Activated naive CD4-positive, alpha-beta T cell treated with anti-CD3 and anti-CD28 coated beads, Interleukin-2, amount 50 U/mL, for 24 hours (primary cell): ENCODE measurements at regions not wholly inside any gene's neighbourhood (a gene's known extent, or its start where the extent isn't known, plus 50 kb on each side); places are given as distances from the start of the nearest gene placed in this dataset.

ENCODE experiments used
- H3K27ac Mint-ChIP-seq: one replicate; pipeline ENCODE4 v1.8.0; 2021; ENCODE audit warnings: mild to moderate bottlenecking, mixed read lengths
- H3K27me3 Mint-ChIP-seq: one replicate; pipeline ENCODE4 v1.8.0; 2021; ENCODE audit warnings: mixed read lengths
- H3K36me3 Mint-ChIP-seq: one replicate; pipeline ENCODE4 v1.8.0; 2021; ENCODE audit warnings: mixed read lengths
- H3K4me1 Mint-ChIP-seq: one replicate; pipeline ENCODE4 v1.8.0; 2021; ENCODE audit warnings: mixed read lengths
- H3K4me3 Mint-ChIP-seq: one replicate; pipeline ENCODE4 v1.8.0; 2021; ENCODE audit warnings: mild to moderate bottlenecking, mixed read lengths
- H3K9me3 Mint-ChIP-seq: one replicate; pipeline ENCODE4 v1.8.0; 2021; ENCODE audit warnings: mixed read lengths

DNA sequence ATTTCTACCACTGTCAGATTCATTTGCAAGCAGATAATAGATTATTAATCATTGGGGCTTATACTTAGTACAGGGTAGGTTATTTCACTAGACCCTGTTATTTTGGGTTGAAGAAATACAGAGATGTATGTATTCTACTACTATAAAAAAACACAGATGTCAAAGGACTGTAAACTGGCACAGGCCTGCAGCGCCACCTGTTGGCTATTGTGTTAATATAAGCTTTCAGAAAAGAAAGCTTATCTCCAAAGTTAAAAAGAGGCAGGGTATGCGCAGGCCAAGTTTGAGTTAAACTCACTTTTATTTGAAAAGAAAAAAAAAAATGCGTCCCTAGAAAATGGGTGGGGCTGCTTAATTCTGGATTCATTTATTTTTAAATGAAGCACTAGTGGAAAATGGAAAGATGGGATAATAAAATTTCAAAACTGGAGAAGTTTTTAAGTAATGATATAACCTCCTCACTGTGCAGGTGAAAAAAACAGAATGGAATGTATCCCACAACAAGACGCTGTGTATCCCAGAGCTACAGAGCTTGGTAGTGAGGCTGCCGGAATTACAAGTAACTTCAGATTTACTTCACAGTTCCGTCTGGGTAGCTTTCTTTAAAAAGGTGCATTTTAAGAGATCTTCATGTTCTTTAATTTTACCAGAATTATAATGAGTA, 407.2 kb upstream of the TGFBR2 start:
- peaks cover 4% of the 10 kb centered on the region for H3K4me1 Mint-ChIP-seq
- H3K27me3 Mint-ChIP-seq, result no peaks in the 10 kb centered on the region
- no peak overlapping the region for H3K4me3 Mint-ChIP-seq
- no peak overlapping the region for H3K27ac Mint-ChIP-seq
- H3K9me3 Mint-ChIP-seq, result no peaks in the 10 kb centered on the region
- H3K36me3 Mint-ChIP-seq, result no peaks in the 10 kb centered on the region

DNA sequence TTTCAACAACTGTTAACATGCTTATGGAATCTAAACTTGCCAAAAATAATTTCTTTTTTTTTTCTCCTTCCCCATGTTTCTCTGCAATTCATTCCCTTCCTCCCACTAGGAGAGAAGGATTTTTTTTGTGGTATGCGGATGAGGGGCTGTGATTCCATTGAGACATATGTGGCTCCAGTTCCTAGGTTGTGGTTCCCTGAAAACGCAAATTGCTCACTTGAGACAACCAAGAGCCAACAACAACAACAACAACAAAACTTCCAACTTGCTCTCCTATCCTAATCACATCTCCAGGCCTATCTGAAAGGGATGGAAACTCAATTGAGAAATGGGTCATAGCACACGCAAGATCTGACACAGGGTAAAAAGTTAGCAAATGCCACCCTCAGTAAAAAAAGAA, 406.5 kb upstream of the TGFBR2 start:
- no peak overlapping the region for H3K4me3 Mint-ChIP-seq
- no peaks in the 10 kb centered on the region for H3K36me3 Mint-ChIP-seq
- peaks cover 4% of the 10 kb centered on the region for H3K4me1 Mint-ChIP-seq
- no peak overlapping the region for H3K27ac Mint-ChIP-seq
- no peaks in the 10 kb centered on the region for H3K27me3 Mint-ChIP-seq
- no peaks in the 10 kb centered on the region for H3K9me3 Mint-ChIP-seq

DNA sequence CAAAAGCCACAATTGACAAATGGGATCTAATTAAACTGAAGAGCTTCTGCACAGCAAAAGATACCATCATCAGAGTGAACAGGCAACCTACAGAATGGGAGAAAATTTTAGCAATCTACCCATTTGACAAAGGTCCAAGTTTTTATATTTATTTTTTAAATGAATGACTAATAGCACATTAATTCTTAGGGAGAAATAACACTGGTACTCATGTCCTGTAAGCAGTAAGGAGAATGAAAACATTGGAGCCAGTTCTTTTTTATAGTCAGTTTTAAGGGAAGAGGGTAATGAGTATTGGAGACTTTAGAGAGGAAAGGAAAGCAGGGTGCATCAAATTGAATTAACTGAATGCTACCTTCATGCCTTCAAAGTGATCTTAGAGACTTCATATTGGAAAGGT, 404.7 kb upstream of the TGFBR2 start:
- Mint-ChIP-seq H3K4me1 (peaks cover 16% of the 10 kb centered on the region), H3K27me3 (no peaks in the 10 kb centered on the region), H3K36me3 (no peaks in the 10 kb centered on the region), H3K4me3 (no peak overlapping the region), H3K9me3 (no peaks in the 10 kb centered on the region), H3K27ac (no peak overlapping the region)

DNA sequence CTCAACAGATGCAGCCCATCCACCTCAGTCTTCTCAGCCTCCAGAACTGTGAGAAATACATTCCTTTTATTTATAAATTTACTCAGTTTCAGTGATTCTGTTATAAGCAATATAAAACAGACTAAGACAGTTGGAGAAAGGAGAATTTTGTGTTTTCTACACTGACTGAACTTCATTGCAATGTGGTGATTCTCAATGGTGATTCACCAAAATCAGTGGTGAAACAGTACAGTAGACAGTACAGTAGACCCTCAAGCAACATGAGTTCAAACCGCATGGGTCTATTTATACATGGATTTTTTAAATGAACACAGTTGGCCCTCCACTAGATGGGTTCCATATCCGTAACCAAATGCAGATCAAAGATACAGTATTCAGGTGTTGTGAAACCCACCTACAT, 403.1 kb upstream of the TGFBR2 start:
- no peaks in the 10 kb centered on the region for H3K27me3 Mint-ChIP-seq
- H3K4me3 Mint-ChIP-seq, result no peak overlapping the region
- no peaks in the 10 kb centered on the region for H3K9me3 Mint-ChIP-seq
- H3K27ac Mint-ChIP-seq, result no peak overlapping the region
- H3K4me1 Mint-ChIP-seq, result peaks cover 26% of the 10 kb centered on the region
- H3K36me3 Mint-ChIP-seq, result no peaks in the 10 kb centered on the region

DNA sequence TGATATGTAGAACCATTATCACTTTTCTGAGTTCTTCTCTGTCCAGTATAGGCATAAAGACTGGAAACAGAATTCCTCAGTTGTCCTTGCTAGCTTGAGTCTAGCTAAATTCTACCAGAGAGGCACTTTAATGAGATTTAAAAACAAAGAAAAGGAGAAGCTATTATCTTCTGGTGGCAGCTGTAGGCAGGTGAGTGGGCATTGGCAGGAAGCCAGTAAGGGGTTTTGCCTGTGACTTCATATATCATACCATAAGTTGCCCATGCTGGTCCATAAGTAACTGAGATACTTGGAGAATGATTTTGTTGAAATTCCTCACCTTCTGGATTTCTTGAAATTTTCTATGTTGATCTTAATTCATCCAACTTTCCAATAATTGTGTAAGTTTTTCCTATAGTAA, 402.3 kb upstream of the TGFBR2 start:
- no peak overlapping the region for H3K27ac Mint-ChIP-seq
- no peaks in the 10 kb centered on the region for H3K36me3 Mint-ChIP-seq
- peaks cover 25% of the 10 kb centered on the region for H3K4me1 Mint-ChIP-seq
- H3K27me3 Mint-ChIP-seq, result no peaks in the 10 kb centered on the region
- no peaks in the 10 kb centered on the region for H3K9me3 Mint-ChIP-seq
- no peak overlapping the region for H3K4me3 Mint-ChIP-seq

DNA sequence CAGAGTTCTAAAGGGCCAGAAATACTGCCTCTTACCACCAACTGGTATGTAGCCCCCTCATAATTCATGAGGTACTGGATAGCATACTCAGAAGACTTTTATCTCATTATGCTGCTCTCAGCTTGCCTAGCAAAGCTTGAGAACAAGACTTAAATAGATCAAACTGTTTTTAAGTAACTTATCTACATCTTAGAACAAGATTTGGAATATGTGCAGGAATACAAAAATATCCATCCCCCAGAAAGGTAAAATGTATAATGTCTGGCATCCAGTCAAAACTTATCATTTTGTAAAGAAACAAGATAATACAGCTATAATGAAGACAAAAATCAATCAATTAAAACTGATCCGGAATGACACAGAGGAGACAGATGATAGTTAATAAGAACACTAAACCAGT, 400.4 kb upstream of the TGFBR2 start:
- Mint-ChIP-seq H3K9me3 (no peaks in the 10 kb centered on the region), H3K27me3 (no peaks in the 10 kb centered on the region), H3K36me3 (no peaks in the 10 kb centered on the region), H3K4me3 (no peak overlapping the region), H3K27ac (no peak overlapping the region), H3K4me1 (peaks cover 30% of the 10 kb centered on the region)

DNA sequence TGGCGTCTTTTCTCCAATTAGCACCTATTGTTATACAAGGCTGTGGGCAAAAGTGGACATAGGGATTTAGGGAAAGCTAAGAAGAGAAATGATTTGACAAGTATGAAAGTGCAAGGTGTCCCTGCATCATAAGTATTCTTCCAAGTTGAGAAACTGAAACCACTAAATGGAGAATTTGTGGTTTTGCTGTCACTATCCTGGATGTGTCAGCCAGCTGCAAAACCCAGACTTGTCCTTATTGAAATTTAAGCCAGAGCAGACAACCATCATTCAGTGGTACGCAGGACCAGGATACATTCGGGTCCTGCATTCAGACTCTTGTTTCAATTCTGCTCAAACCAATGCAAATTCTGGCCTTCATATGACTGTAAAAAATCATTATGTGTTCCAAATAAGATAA, 384.8 kb upstream of the TGFBR2 start:
- Mint-ChIP-seq H3K36me3 (peaks cover 4% of the 10 kb centered on the region), H3K4me1 (peaks cover 14% of the 10 kb centered on the region), H3K27ac (no peak overlapping the region), H3K9me3 (peaks cover 5% of the 10 kb centered on the region), H3K27me3 (no peaks in the 10 kb centered on the region), H3K4me3 (no peak overlapping the region)

DNA sequence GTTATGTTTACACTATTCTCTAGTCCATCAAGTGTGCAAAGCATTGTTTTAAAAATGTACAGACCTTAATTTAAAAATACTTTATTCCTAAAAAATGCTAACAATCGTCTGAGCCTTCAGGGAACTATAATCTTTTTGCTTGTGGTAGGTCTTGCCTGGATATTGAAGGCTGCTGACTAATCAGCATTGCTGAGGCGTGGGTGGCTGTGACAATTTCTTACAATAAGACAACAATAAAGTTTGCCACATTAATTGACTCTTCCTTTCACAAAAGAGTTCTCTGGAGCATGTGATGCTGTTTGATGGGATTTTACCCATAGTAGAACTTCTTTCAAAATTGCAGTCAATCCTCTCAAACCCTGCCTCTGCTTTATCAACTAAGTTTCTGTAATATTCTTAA, 384.0 kb upstream of the TGFBR2 start:
- peaks cover 18% of the 10 kb centered on the region for H3K4me1 Mint-ChIP-seq
- H3K27ac Mint-ChIP-seq, result no peak overlapping the region
- H3K27me3 Mint-ChIP-seq, result no peaks in the 10 kb centered on the region
- H3K4me3 Mint-ChIP-seq, result no peak overlapping the region
- H3K9me3 Mint-ChIP-seq, result peaks cover 4% of the 10 kb centered on the region
- H3K36me3 Mint-ChIP-seq, result peaks cover 4% of the 10 kb centered on the region

DNA sequence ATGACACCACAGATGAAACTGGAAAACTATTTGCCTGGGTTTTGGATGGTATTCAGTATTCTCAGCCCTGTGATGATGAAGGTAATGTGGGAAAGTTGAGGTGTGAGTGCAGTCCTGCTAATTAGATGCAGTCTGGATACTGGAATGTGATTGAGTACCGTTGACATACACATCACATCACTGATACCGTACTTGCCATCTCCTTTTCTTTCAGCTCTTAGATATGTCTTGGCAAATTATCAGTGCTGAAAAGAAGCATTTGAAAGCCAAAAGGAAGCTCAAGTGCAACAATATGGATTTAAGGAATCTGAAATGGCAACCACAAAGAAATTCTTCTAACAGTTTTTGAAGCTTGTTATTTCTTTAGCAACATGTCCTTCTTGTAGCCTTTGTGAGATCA, 381.4 kb upstream of the TGFBR2 start:
- H3K27me3 Mint-ChIP-seq, result no peaks in the 10 kb centered on the region
- H3K4me3 Mint-ChIP-seq, result no peak overlapping the region
- H3K4me1 Mint-ChIP-seq, result peaks cover 26% of the 10 kb centered on the region
- H3K27ac Mint-ChIP-seq, result no peak overlapping the region
- H3K36me3 Mint-ChIP-seq, result peaks cover 2% of the 10 kb centered on the region
- H3K9me3 Mint-ChIP-seq, result no peaks in the 10 kb centered on the region

DNA sequence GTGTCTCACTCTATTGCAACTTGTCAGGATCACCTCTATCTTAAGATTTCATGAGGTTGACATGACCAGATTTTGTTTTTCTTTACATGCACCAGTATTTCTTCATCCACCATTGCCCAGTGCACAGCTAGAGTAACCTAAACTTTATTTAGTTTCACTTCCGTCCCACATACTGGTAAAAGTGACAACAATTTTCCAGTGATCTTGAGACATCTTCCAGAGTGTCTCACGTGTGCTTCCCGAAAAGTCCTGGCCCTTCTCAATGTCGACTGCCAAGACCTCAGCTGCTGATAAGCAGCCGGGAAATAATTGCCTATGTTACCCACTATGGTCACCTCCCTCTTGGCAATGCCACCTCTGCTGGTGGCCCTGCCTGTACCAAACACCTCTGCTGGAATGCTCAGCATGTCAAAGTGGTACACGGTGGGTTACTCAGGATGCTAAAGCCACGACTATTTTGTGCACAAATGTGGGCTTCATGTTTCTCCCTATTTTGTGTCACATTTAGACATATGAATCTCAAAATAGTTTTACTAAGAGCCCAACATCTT, 379.7 kb upstream of the TGFBR2 start:
- Mint-ChIP-seq H3K9me3 (no peaks in the 10 kb centered on the region), H3K36me3 (peaks cover 2% of the 10 kb centered on the region), H3K27me3 (no peaks in the 10 kb centered on the region), H3K27ac (no peak overlapping the region), H3K4me1 (peaks cover 19% of the 10 kb centered on the region), H3K4me3 (no peak overlapping the region)

DNA sequence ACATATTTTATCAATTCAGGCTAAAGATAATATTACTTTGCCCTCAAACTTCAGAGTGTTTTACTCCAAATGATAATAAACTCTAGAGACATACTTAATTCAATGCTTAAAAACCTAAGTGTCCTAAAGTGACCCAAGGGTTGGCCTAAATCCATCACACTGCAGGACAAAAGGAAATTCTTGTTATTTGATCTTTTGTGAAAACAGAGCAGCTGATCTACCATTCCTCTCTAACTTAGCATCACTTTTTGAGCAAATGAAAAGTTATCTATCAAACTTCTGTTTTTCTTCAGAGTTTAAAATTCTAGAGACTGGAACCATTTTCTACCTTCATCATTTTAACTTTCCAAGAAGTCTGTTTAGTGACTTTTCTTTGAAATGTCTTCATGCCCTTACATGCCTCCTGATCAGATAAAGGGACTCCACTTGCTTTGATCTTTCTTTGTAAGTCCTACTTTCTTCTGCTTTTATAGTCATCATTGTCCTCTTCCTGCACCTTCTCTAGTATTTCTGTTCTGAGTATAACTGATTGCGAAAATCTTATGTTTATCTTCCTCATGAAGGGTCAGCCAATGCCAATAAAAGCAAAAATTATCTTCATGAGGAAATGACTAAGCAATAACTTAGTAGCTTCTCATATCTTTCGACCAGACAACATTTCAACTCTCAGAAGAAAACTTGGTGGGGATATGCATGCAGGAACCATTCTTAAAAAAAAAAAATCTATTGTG, 378.7 kb upstream of the TGFBR2 start:
- Mint-ChIP-seq H3K27me3 (no peaks in the 10 kb centered on the region), H3K4me1 (peaks cover 16% of the 10 kb centered on the region), H3K36me3 (peaks cover 2% of the 10 kb centered on the region), H3K27ac (peak overlapping the region; percentile 33), H3K4me3 (peak overlapping the region; percentile 19), H3K9me3 (no peaks in the 10 kb centered on the region)

DNA sequence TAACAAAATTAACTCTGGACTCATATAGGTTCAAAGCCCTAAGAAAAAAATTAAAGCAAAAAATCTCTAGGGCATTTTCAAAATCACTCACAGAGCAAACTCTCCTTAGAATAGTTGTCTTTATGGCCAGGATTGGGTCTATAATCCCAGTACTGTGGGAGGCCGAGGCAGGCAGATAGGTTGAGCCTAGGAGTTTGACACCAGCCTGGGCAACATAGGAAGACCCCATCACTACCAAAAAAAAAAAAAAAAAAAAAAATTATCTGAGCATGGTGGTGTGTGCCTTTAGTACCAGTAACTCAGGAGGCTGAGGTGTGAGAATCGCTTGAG, 378.1 kb upstream of the TGFBR2 start:
- no peaks in the 10 kb centered on the region for H3K9me3 Mint-ChIP-seq
- no peaks in the 10 kb centered on the region for H3K36me3 Mint-ChIP-seq
- H3K4me3 Mint-ChIP-seq, result no peak overlapping the region
- peaks cover 12% of the 10 kb centered on the region for H3K4me1 Mint-ChIP-seq
- H3K27ac Mint-ChIP-seq, result no peak overlapping the region
- H3K27me3 Mint-ChIP-seq, result no peaks in the 10 kb centered on the region

DNA sequence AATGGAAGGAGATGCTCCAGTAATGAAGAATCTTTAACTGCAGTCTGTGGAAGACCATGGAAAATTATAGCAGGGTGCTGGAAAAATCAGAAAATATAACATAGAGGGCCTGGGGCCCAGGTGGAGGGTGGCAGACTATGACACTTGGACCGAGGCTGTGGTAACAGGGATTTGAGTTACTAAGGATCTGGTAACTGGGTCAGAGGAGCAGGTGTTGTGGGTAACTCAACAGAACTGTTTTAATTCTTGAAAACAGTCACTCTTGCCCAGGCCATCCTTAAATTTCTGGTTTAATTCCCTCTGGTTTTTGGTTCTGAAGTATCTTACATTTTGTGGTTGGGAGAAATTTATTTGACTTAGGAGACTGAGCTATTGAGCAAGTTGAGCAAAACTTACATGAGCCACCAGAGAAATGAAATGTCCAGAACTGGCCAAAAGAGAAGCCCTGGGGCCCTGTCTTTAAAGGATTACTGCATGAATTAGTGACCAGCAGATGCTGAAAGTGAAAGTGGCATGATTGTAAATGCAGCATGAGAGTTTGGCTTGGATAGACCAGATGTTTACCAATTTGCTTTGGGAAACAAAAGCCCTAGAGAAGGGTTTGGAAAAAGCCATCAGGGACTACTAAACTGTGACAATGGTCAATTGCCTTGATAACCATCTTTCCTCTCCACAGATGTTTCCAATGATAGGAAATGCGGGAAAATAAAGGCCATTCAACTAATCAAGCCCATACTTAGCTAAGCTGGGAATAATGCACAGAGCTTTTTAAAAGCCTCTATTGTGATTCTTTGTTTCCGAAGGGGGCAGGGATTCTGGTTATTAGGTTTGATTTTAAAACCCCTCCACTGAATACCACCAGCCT, 374.9 kb upstream of the TGFBR2 start:
- H3K27ac Mint-ChIP-seq, result no peak overlapping the region
- H3K36me3 Mint-ChIP-seq, result no peaks in the 10 kb centered on the region
- no peaks in the 10 kb centered on the region for H3K27me3 Mint-ChIP-seq
- peaks cover 12% of the 10 kb centered on the region for H3K4me1 Mint-ChIP-seq
- no peak overlapping the region for H3K4me3 Mint-ChIP-seq
- no peaks in the 10 kb centered on the region for H3K9me3 Mint-ChIP-seq

DNA sequence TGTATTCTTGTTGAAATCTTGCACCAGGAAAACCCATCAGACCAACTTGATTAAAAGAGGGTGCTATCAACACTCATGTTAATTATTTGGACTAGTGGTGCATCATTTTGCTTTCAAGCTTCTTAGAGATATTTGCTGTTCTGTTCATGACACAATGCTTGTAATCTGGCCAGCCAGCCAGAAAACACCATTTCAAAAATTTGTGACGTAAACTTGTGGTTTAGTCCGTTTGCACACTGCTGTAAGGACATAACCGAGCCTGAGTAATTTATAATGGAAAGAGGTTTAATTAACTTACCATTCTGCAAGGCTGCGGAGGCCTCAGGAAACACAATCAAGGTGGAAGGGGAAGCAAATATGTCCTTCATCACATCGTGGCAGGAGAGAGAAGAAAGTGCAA, 374.3 kb upstream of the TGFBR2 start:
- H3K27me3 Mint-ChIP-seq, result no peaks in the 10 kb centered on the region
- H3K4me1 Mint-ChIP-seq, result peaks cover 11% of the 10 kb centered on the region
- H3K4me3 Mint-ChIP-seq, result no peak overlapping the region
- H3K9me3 Mint-ChIP-seq, result no peaks in the 10 kb centered on the region
- H3K27ac Mint-ChIP-seq, result no peak overlapping the region
- H3K36me3 Mint-ChIP-seq, result no peaks in the 10 kb centered on the region

DNA sequence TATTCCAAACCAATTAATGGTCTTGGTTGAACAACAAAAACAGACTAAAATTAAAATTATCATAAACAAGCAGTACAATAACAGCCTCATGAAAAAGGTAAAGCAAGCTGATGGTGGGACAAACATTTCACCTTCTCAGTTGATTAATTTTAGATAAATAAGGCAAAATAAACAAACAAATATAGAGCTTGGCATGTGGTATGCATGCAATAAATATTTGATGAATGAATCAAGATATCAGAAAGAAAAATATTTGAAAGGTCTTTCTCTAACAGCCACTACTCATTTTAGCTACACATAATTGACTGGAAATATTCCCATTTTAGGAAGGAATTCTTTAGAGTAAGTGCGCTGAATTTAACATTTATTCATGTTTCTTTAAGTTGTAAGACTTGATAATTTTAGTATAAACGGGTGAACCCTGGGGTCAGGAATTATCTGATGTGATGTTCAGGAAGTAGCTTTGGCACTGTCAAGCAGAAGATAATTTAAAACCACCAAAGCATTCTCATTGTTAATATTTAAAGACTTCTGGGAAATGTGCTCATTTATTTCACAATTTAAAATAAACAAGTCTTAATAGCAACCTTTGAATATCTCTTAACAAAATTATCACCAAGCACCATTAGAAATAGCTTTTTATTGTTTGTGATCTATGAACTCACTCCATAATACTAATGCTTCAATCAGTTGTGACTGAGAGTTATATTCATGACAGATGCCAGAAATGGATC, 372.3 kb upstream of the TGFBR2 start:
- peaks cover 11% of the 10 kb centered on the region for H3K9me3 Mint-ChIP-seq
- no peaks in the 10 kb centered on the region for H3K4me1 Mint-ChIP-seq
- H3K36me3 Mint-ChIP-seq, result no peaks in the 10 kb centered on the region
- no peak overlapping the region for H3K27ac Mint-ChIP-seq
- no peaks in the 10 kb centered on the region for H3K27me3 Mint-ChIP-seq
- H3K4me3 Mint-ChIP-seq, result no peak overlapping the region
